ENCODE measurements at regions not wholly inside any gene's neighbourhood (a gene's known extent, or its start where the extent isn't known, plus 50 kb on each side); places are given as distances from the start of the nearest gene placed in this dataset.

GRCh38 chr3:146732325-146732724 is 127.2 kb upstream of the PLSCR5 start:
- H2AFZ ChIP-seq (ENCODE audit: low read depth, low read length, poor library complexity, severe bottlenecking) = no peak overlapping the region
- no peak overlapping the region for H3K4me3 ChIP-seq (replicated peaks in 1 of 2; ENCODE audit: low read depth in 1 of 2, low read length in 2 of 2)
- no peaks in the 10 kb centered on the region for H3K79me2 ChIP-seq (ENCODE audit: insufficient read depth, low read length)
- no peaks in the 10 kb centered on the region for H3K9me2 ChIP-seq (ENCODE audit: insufficient read depth)
- H3K27me3 ChIP-seq (ENCODE audit: insufficient read depth, low read length) = no peaks in the 10 kb centered on the region
- TF ChIP-seq SP1 (IDR thresholded peaks at IDR 0.05; ENCODE audit: low read depth) = no peak
- TF ChIP-seq CEBPB (IDR thresholded peaks at IDR 0.05; ENCODE audit: low read depth) = no peak
- TF ChIP-seq YY1 (IDR thresholded peaks at IDR 0.05; ENCODE audit: extremely low read depth, insufficient replicate concordance, low read depth, low read length) = no peak
- no peak for TF ChIP-seq ZNF274 (IDR thresholded peaks at IDR 0.05; ENCODE audit: low read depth, low read length)
- TF ChIP-seq RAD21 (IDR thresholded peaks at IDR 0.05; ENCODE audit: low read depth) = no peak
- no peak for TF ChIP-seq ELF1 (IDR thresholded peaks at IDR 0.05; ENCODE audit: borderline replicate concordance, low read depth)
- DNase-seq (ENCODE audit: low read depth, low spot score) (no peak), ATAC-seq (no peak)
- no peaks in the 10 kb centered on the region for H3K4me1 ChIP-seq (ENCODE audit: control insufficient read depth in 1 of 2, insufficient read depth in 2 of 2, low read length in 2 of 2)
- no peaks in the 10 kb centered on the region for H3K9me3 ChIP-seq (ENCODE audit: control insufficient read depth in 1 of 2, insufficient read depth in 1 of 2, low read depth in 1 of 2, low read length in 2 of 2)
- no peaks in the 10 kb centered on the region for H4K20me1 ChIP-seq (ENCODE audit: insufficient read depth)
- POLR2A ChIA-PET = no interaction called here
- RAD21 ChIA-PET (ENCODE audit: low non-redundant PET in 1 of 2, low total read pairs in 2 of 2, uncharacterized antibody in 2 of 2, unreplicated experiment in 2 of 2) = no interaction called here
- CTCF ChIA-PET = no interaction called here
- no peaks in the 10 kb centered on the region for H3K36me3 ChIP-seq (ENCODE audit: control insufficient read depth in 1 of 2, insufficient read depth in 2 of 2, low read length in 2 of 2)
- intact Hi-C loops (cut with micrococcal nuclease) = no loop called here
- BruUV-seq (replicated peaks) = no TSS peak
- H3K9ac ChIP-seq (ENCODE audit: low read length) = no peak overlapping the region
- H3K27ac ChIP-seq (ENCODE audit: low read depth, low read length) = no peak overlapping the region
- H3K4me2 ChIP-seq (ENCODE audit: low read length) = no peak overlapping the region

GRCh38 chr3:146715170-146715569 is 110.0 kb upstream of the PLSCR5 start:
- POLR2A ChIA-PET = no interaction called here
- H3K79me2 ChIP-seq (ENCODE audit: insufficient read depth, low read length) = no peaks in the 10 kb centered on the region
- no TSS peak for BruUV-seq (replicated peaks)
- no peak overlapping the region for H3K4me2 ChIP-seq (ENCODE audit: low read length)
- no peaks in the 10 kb centered on the region for H3K4me1 ChIP-seq (ENCODE audit: control insufficient read depth in 1 of 2, insufficient read depth in 2 of 2, low read length in 2 of 2)
- RAD21 ChIA-PET (ENCODE audit: low non-redundant PET in 1 of 2, low total read pairs in 2 of 2, uncharacterized antibody in 2 of 2, unreplicated experiment in 2 of 2) = no interaction called here
- no peak for ATAC-seq
- H3K36me3 ChIP-seq (ENCODE audit: control insufficient read depth in 1 of 2, insufficient read depth in 2 of 2, low read length in 2 of 2) = no peaks in the 10 kb centered on the region
- TF ChIP-seq SIN3A (IDR thresholded peaks at IDR 0.05; ENCODE audit: low read depth) (no peak), POLR2AphosphoS5 (IDR thresholded peaks at IDR 0.05; ENCODE audit: low read depth, low read length) (no peak), TCF7L2 (IDR thresholded peaks at IDR 0.05; ENCODE audit: borderline replicate concordance, extremely low read depth, insufficient read depth, insufficient read length) (no peak), SRF (IDR thresholded peaks at IDR 0.05; ENCODE audit: low read depth) (no peak)
- H3K4me3 ChIP-seq (replicated peaks in 1 of 2; ENCODE audit: low read depth in 1 of 2, low read length in 2 of 2) = no peak overlapping the region
- no peaks in the 10 kb centered on the region for H3K27me3 ChIP-seq (ENCODE audit: insufficient read depth, low read length)
- no peaks in the 10 kb centered on the region for H3K9me3 ChIP-seq (ENCODE audit: control insufficient read depth in 1 of 2, insufficient read depth in 1 of 2, low read depth in 1 of 2, low read length in 2 of 2)
- no peak for DNase-seq (ENCODE audit: low read depth, low spot score)
- H2AFZ ChIP-seq (ENCODE audit: low read depth, low read length, poor library complexity, severe bottlenecking) = no peak overlapping the region
- H3K27ac ChIP-seq (ENCODE audit: low read depth, low read length) = no peak overlapping the region
- H3K9me2 ChIP-seq (ENCODE audit: insufficient read depth) = no peaks in the 10 kb centered on the region
- intact Hi-C loops (cut with micrococcal nuclease) = no loop called here
- CTCF ChIA-PET = no interaction called here
- H3K9ac ChIP-seq (ENCODE audit: low read length) = no peak overlapping the region
- H4K20me1 ChIP-seq (ENCODE audit: insufficient read depth) = no peaks in the 10 kb centered on the region
